RWPE2 (cell line): ENCODE measurements at regions not wholly inside any gene's neighbourhood (a gene's known extent, or its start where the extent isn't known, plus 50 kb on each side); places are given as distances from the start of the nearest gene placed in this dataset.
"Not testable (repeated sequence)": the region's sequence is repeated elsewhere in the genome, so short reads cannot be mapped to it uniquely, and the experiment has no call there.

Source experiments
- ATAC-seq: fragments of 200-7000 bp; cut with Tn5 transposase; 3 replicates; pipeline ENCODE4 v1.9.1; 2021; ENCODE audit warnings: low read depth
- DNase-seq: peaks from one replicate; pipeline ENCODE4 v3.0.0-alpha.2; 2020; ENCODE audit warnings: low spot score
- H3K27ac ChIP-seq: fragments of 450-650 bp; 2 replicates; pipeline ENCODE4 v1.5.1; 2017; ENCODE audit warnings: mild to moderate bottlenecking; ENCODE audit not compliant: poor library complexity, severe bottlenecking
- H3K27me3 ChIP-seq: fragments of 250-450 bp; sonication (Bioruptor Pico); 2 replicates; pipeline ENCODE4 v1.5.1; 2021; ENCODE audit warnings: mild to moderate bottlenecking, moderate library complexity; ENCODE audit not compliant: insufficient read depth, poor library complexity, severe bottlenecking
- H3K36me3 ChIP-seq: fragments of 250-450 bp; sonication (Bioruptor Pico); 2 replicates; pipeline ENCODE4 v1.5.1; 2020; ENCODE audit warnings: low read depth, mild to moderate bottlenecking, moderate library complexity
- H3K4me1 ChIP-seq: fragments of 250-450 bp; sonication (Bioruptor Pico); 2 replicates; pipeline ENCODE4 v1.5.1; 2021; ENCODE audit warnings: mild to moderate bottlenecking, moderate library complexity; ENCODE audit not compliant: insufficient read depth, poor library complexity, severe bottlenecking
- H3K4me3 ChIP-seq: fragments of 250-450 bp; sonication (Bioruptor Pico); 2 replicates; pipeline ENCODE4 v1.5.1; 2021; ENCODE audit warnings: mild to moderate bottlenecking, moderate library complexity; ENCODE audit not compliant: severe bottlenecking
- H3K9me3 ChIP-seq: fragments of 250-450 bp; sonication (Bioruptor Pico); 2 replicates; pipeline ENCODE4 v1.5.1; 2021; ENCODE audit warnings: mild to moderate bottlenecking, moderate library complexity; ENCODE audit not compliant: severe bottlenecking
- CTCF ChIP-seq: fragments of 450-650 bp; IDR thresholded peaks from one replicate; pipeline ENCODE4 v1.5.1; 2017; ENCODE audit warnings: mild to moderate bottlenecking, moderate library complexity; ENCODE audit not compliant: poor library complexity, severe bottlenecking

GRCh38 chr4:34486461-34487363 is 1757.6 kb downstream of the ARAP2 start:
- no peak for ATAC-seq
- TF ChIP-seq CTCF, result no peak

DNA sequence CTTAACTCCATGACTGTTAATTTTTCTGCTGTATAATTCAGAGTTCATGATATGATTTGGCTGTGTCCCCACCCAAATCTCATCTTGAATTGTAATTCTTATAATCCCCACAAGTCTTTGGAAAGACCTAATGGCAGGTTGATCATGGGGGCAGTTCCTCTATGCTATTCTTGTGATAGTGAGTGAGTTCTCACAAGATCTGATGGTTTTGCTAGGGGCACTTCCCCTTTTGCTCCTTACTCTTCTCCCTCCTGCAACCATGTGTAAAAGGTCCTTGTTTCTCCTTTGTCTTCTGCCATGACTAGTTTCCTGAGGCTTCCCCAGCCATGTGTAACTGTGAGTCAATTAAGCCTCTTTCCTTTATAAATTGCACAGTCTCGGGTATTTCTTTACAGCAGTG is 1751.9 kb downstream of the ARAP2 start:
- H3K27ac ChIP-seq, result no peak overlapping the region
- DNase-seq (no peak), ATAC-seq (no peak)
- no peak for TF ChIP-seq CTCF
- H3K4me1 ChIP-seq, result no peaks in the 10 kb centered on the region
- no peak overlapping the region for H3K4me3 ChIP-seq
- H3K27me3 ChIP-seq, result no peaks in the 10 kb centered on the region
- H3K36me3 ChIP-seq, result no peaks in the 10 kb centered on the region
- no peaks in the 10 kb centered on the region for H3K9me3 ChIP-seq

More at GRCh38 chr4:34486461-34487363, 1757.6 kb downstream of the ARAP2 start:
- H3K4me1 ChIP-seq, result no peaks in the 10 kb centered on the region
- H3K27ac ChIP-seq, result no peak overlapping the region
- H3K4me3 ChIP-seq, result no peak overlapping the region
- no peak for DNase-seq
- no peaks in the 10 kb centered on the region for H3K9me3 ChIP-seq
- no peaks in the 10 kb centered on the region for H3K27me3 ChIP-seq
- no peaks in the 10 kb centered on the region for H3K36me3 ChIP-seq

DNA sequence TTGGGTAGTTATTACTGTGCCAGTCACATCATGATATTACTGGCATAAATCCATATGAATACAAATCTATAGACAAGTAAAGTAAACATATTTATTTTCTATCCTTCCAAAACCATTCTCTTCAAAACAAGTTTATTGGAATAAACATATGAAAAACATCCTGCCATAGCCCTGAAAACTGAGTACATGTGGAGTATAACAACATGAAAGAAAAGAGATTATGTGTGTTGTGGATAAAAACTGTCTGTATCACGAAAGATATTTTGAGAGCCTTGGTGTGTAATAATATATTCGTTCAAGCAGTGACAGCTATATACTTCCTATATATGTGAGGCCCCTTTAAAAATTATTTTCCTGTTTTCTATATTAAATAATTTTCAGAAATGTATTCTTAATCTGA is 1742.2 kb downstream of the ARAP2 start:
- Histone ChIP-seq H3K4me1 (no peaks in the 10 kb centered on the region), H3K36me3 (no peaks in the 10 kb centered on the region), H3K4me3 (no peak overlapping the region), H3K27ac (no peak overlapping the region), H3K9me3 (no peaks in the 10 kb centered on the region), H3K27me3 (no peaks in the 10 kb centered on the region)
- DNase-seq (no peak), ATAC-seq (no peak)
- TF ChIP-seq CTCF, result no peak

DNA sequence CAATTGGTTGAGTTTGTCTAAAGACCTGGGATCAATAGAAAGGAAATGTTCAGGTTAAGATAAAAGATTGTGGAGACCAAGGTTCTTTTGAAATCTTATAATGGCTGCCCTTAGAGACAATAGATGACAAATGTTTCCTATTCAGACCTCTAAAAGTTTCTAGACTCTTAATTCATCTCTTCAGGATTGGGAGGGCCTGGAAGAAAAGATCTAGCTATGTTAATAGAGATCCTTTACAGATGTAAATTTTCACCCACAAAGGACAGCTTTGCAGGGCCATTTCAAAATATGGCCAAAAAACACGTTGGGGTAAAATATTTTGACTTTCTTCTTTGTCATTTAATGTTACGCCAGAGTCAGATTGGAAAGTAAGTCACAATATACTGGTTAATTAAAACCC is 1739.6 kb downstream of the ARAP2 start:
- not testable (repeated sequence) for H3K27ac ChIP-seq, H3K9me3 ChIP-seq, H3K36me3 ChIP-seq, ATAC-seq, DNase-seq, H3K27me3 ChIP-seq, H3K4me1 ChIP-seq, H3K4me3 ChIP-seq

DNA sequence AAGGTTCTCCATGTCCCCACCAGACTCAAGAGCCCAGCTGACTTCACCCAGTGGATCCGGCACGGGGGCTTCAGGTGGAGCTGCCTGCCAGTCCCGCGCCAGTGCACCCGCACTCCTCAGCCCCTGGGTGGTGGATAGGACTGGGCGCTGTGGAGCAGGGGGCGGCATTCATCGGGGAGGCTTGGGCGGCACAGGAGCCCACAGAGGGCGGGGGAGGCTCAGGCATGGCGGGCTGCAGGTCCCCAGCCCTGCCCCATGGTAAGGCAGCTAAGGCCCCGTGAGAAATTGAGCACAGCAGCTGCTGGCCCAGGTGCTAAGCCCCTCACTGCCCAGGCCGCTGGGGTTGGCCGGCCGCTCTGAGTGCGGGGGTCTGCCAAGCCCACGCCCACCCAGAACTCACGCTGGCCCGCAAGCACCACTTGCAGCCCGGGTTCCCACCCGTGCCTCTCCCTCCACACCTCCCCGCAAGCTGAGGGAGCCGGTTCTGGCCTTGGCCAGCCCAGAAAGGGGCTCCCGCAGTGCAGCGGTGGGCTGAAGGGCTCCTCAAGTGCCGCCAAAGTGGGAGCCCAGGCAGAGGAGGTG is 1737.7 kb downstream of the ARAP2 start:
- not testable (repeated sequence) for H3K36me3 ChIP-seq, ATAC-seq, H3K9me3 ChIP-seq, H3K27me3 ChIP-seq, H3K4me3 ChIP-seq, H3K4me1 ChIP-seq, H3K27ac ChIP-seq, DNase-seq

- Histone ChIP-seq H3K4me3 (no peak overlapping the region), H3K27ac (no peak overlapping the region)
- no peak for ATAC-seq
Observed at GRCh38 chr4:34512616-34513015, 1731.7 kb downstream of the ARAP2 start.

More at GRCh38 chr4:34512616-34513015, 1731.7 kb downstream of the ARAP2 start:
- no peaks in the 10 kb centered on the region for H3K4me1 ChIP-seq
- no peaks in the 10 kb centered on the region for H3K27me3 ChIP-seq
- DNase-seq, result no peak
- TF ChIP-seq CTCF, result no peak
- no peaks in the 10 kb centered on the region for H3K36me3 ChIP-seq
- no peaks in the 10 kb centered on the region for H3K9me3 ChIP-seq
